ENCODE measurements at regions not wholly inside any gene's neighbourhood (a gene's known extent, or its start where the extent isn't known, plus 50 kb on each side); places are given as distances from the start of the nearest gene placed in this dataset.

- TF ChIP-seq POLR2A (IDR thresholded peaks at IDR 0.05; ENCODE audit: low read length) (no peak), GATA1 (IDR thresholded peaks at IDR 0.05; ENCODE audit: low read depth, low read length) (no peak)
These were observed 531.2 kb downstream of the TFAP2B start for GRCh38 chr6:51349857-51350256.

All from erythroblast (primary cell).